GM23338 (cell line): ENCODE measurements at regions not wholly inside any gene's neighbourhood (a gene's known extent, or its start where the extent isn't known, plus 50 kb on each side); places are given as distances from the start of the nearest gene placed in this dataset.

ENCODE experiments used
- ATAC-seq: fragments of 200-7000 bp; cut with Tn5 transposase; 3 replicates; pipeline ENCODE4 v1.9.1; 2020
- DNase-seq: peaks from one replicate; pipeline ENCODE4 v3.0.0-alpha.2; 2015; ENCODE audit warnings: low spot score
- H2AFZ ChIP-seq: fragments of 200-600 bp; sonication (generic); 2 replicates; pipeline ENCODE4 v1.8.0; 2016; ENCODE audit warnings: antibody characterized with exemption, mild to moderate bottlenecking, moderate library complexity
- H3F3A ChIP-seq: fragments of 200-600 bp; sonication (generic); replicated peaks from 2 replicates; pipeline ENCODE4 v1.8.0; 2017; ENCODE audit warnings: antibody characterized with exemption, mixed run types, low read depth
- H3K27ac ChIP-seq: fragments of 200-600 bp; sonication (generic); 2 replicates; pipeline ENCODE4 v1.6.1; 2016; ENCODE audit warnings: low read depth
- H3K27me3 ChIP-seq: fragments of 200-600 bp; sonication (generic); 2 replicates; pipeline ENCODE4 v1.8.0; 2016; ENCODE audit warnings: mild to moderate bottlenecking, mixed run types, moderate library complexity; ENCODE audit not compliant: insufficient read depth
- H3K36me3 ChIP-seq: fragments of 200-600 bp; sonication (generic); 2 replicates; pipeline ENCODE4 v1.8.0; 2016; ENCODE audit warnings: mild to moderate bottlenecking; ENCODE audit not compliant: insufficient read depth
- H3K4me1 ChIP-seq: fragments of 200-600 bp; sonication (generic); 2 replicates; pipeline ENCODE4 v1.8.0; 2016; ENCODE audit warnings: mild to moderate bottlenecking, moderate library complexity; ENCODE audit not compliant: insufficient read depth
- H3K4me2 ChIP-seq: fragments of 200-600 bp; sonication (generic); 2 replicates; pipeline ENCODE4 v1.7.1; 2017; ENCODE audit warnings: mixed run types
- H3K4me3 ChIP-seq: fragments of 200-600 bp; sonication (generic); 2 replicates; pipeline ENCODE4 v1.6.1; 2016; ENCODE audit warnings: mixed run types
- H3K79me2 ChIP-seq: fragments of 200-600 bp; sonication (generic); replicated peaks from 2 replicates; pipeline ENCODE4 v1.8.0; 2017; ENCODE audit warnings: mild to moderate bottlenecking; ENCODE audit not compliant: insufficient read depth
- H3K9me2 ChIP-seq: fragments of 200-600 bp; sonication (generic); 2 replicates; pipeline ENCODE4 v1.8.0; 2017; ENCODE audit not compliant: insufficient read depth
- H4K20me1 ChIP-seq: fragments of 200-600 bp; sonication (generic); replicated peaks from 2 replicates; pipeline ENCODE4 v1.8.0; 2017; ENCODE audit warnings: mild to moderate bottlenecking; ENCODE audit not compliant: insufficient read depth
- H3K27ac Mint-ChIP-seq: 2 replicates; pipeline ENCODE4 v1.8.0; 2020; ENCODE audit warnings: inconsistent platforms, mild to moderate bottlenecking, moderate library complexity, mixed read lengths
- H3K27me3 Mint-ChIP-seq: 3 replicates; pipeline ENCODE4 v1.8.0; 2022; ENCODE audit warnings: low read depth, mild to moderate bottlenecking, moderate library complexity, mixed read lengths, inconsistent platforms; ENCODE audit not compliant: insufficient read depth, poor library complexity
- H3K36me3 Mint-ChIP-seq: 3 replicates; pipeline ENCODE4 v1.8.0; 2021; ENCODE audit warnings: low read depth, mild to moderate bottlenecking, inconsistent platforms, moderate library complexity, mixed read lengths
- H3K4me1 Mint-ChIP-seq: 3 replicates; pipeline ENCODE4 v1.8.0; 2020; ENCODE audit warnings: mild to moderate bottlenecking, inconsistent platforms, mixed read lengths
- H3K4me3 Mint-ChIP-seq: 3 replicates; pipeline ENCODE4 v1.8.0; 2021; ENCODE audit warnings: moderate library complexity, mild to moderate bottlenecking, inconsistent platforms, mixed read lengths
- H3K9me3 Mint-ChIP-seq: 3 replicates; pipeline ENCODE4 v1.8.0; 2020; ENCODE audit warnings: moderate library complexity, mild to moderate bottlenecking, inconsistent platforms, mixed read lengths
- CREB1 ChIP-seq: fragments of 250-450 bp; sonication (Bioruptor Pico); IDR thresholded peaks from 2 replicates; pipeline ENCODE4 v1.5.0; 2020; ENCODE audit warnings: low read depth, mild to moderate bottlenecking, moderate library complexity
- CTCF ChIP-seq, 2 experiments: fragments of 200-600 bp in 1 of 2; sonication (generic) in 1 of 2; conservative IDR thresholded peaks; 2 replicates each; pipeline versions ENCODE4 v1.5.1 to v1.6.1; 2016 to 2017; ENCODE audit warnings: antibody characterized with exemption in 2 of 2, low read depth in 2 of 2, mild to moderate bottlenecking in 2 of 2, moderate library complexity in 1 of 2
- ETS1 ChIP-seq: IDR thresholded peaks from 2 replicates; pipeline ENCODE4 v1.6.1; 2016; ENCODE audit warnings: antibody characterized with exemption
- EZH2phosphoT487 ChIP-seq: fragments of 200-600 bp; sonication (generic); IDR thresholded peaks from one replicate; pipeline ENCODE4 v1.8.1; 2018; ENCODE audit warnings: antibody characterized with exemption; ENCODE audit not compliant: unreplicated experiment
- JUNB ChIP-seq: IDR thresholded peaks from one replicate; pipeline ENCODE4 v1.6.1; 2016; ENCODE audit warnings: antibody characterized with exemption; ENCODE audit not compliant: unreplicated experiment
- NANOG ChIP-seq: IDR thresholded peaks from 2 replicates; pipeline ENCODE4 v1.6.1; 2016; ENCODE audit warnings: antibody characterized with exemption, borderline replicate concordance
- POLR2AphosphoS5 ChIP-seq: IDR thresholded peaks from 2 replicates; pipeline ENCODE4 v1.6.1; 2016; ENCODE audit warnings: antibody characterized with exemption, low read depth
- REST ChIP-seq: IDR thresholded peaks from one replicate; pipeline ENCODE4 v1.6.1; 2018; ENCODE audit warnings: antibody characterized with exemption; ENCODE audit not compliant: unreplicated experiment
- STAT1 ChIP-seq: IDR thresholded peaks from one replicate; pipeline ENCODE4 v1.6.1; 2016; ENCODE audit warnings: antibody characterized with exemption; ENCODE audit not compliant: unreplicated experiment
- ZNF114 ChIP-seq: fragments of 250-450 bp; sonication (Bioruptor Pico); IDR thresholded peaks from 2 replicates; pipeline ENCODE4 v1.5.0; 2020; ENCODE audit warnings: mild to moderate bottlenecking, moderate library complexity

- TF ChIP-seq POLR2AphosphoS5 = no peak
Measured at GRCh38 chr2:221235941-221236340, 336.2 kb downstream of the EPHA4 start (continued).

- Histone ChIP-seq H3K36me3 (no peaks in the 10 kb centered on the region), H3K9me2 (no peaks in the 10 kb centered on the region), H3K79me2 (no peaks in the 10 kb centered on the region), H2AFZ (0 out of 2 replicates have a peak overlapping the region, but pooled peaks have one; percentile 4), H3F3A (no peaks in the 10 kb centered on the region), H3K4me2 (no peak overlapping the region), H3K4me3 (no peak overlapping the region), H3K27me3 (no peaks in the 10 kb centered on the region), H3K4me1 (no peaks in the 10 kb centered on the region; the same call in 1 of the 2 replicates), H3K27ac (no peak overlapping the region), H4K20me1 (no peaks in the 10 kb centered on the region)
- Mint-ChIP-seq H3K36me3 (no peaks in the 10 kb centered on the region), H3K4me1 (peaks cover 8% of the 10 kb centered on the region; the same call in 2 of the 3 replicates), H3K27ac (no peak overlapping the region), H3K4me3 (no peak overlapping the region), H3K27me3 (peaks cover 4% of the 10 kb centered on the region), H3K9me3 (no peaks in the 10 kb centered on the region)
- ATAC-seq (no peak), DNase-seq (no peak)
- no peak for TF ChIP-seq ZNF114 (CRISPR knock-in tag)
- TF ChIP-seq NANOG = no peak
- TF ChIP-seq STAT1 = no peak
- TF ChIP-seq REST = no peak
- no peak for TF ChIP-seq EZH2phosphoT487
- TF ChIP-seq CREB1 (CRISPR knock-in tag) = no peak
- TF ChIP-seq POLR2AphosphoS5 = no peak
- TF ChIP-seq ETS1 = no peak
Measured at GRCh38 chr2:221241072-221241471, 331.0 kb downstream of the EPHA4 start.

- H3K27ac Mint-ChIP-seq = no peak overlapping the region
- no peak for DNase-seq
- no peaks in the 10 kb centered on the region; the same call in 2 of the 3 replicates for H3K9me3 Mint-ChIP-seq
- no peak overlapping the region for H3K4me3 ChIP-seq
- H4K20me1 ChIP-seq = no peaks in the 10 kb centered on the region
- no peak for ATAC-seq
- H3K79me2 ChIP-seq = no peaks in the 10 kb centered on the region
- H3K4me1 ChIP-seq = no peaks in the 10 kb centered on the region; the same call in 1 of the 2 replicates
- H3K27me3 Mint-ChIP-seq = peaks cover 4% of the 10 kb centered on the region
- no peaks in the 10 kb centered on the region for H3K27me3 ChIP-seq
- H2AFZ ChIP-seq = no peak overlapping the region
- no peak overlapping the region for H3K4me2 ChIP-seq
- no peaks in the 10 kb centered on the region for H3F3A ChIP-seq
- peaks cover 8% of the 10 kb centered on the region; the same call in 2 of the 3 replicates for H3K4me1 Mint-ChIP-seq
- H3K4me3 Mint-ChIP-seq = no peak overlapping the region
- H3K36me3 Mint-ChIP-seq = no peaks in the 10 kb centered on the region; the same call in 2 of the 3 replicates
- H3K36me3 ChIP-seq = no peaks in the 10 kb centered on the region
- H3K9me2 ChIP-seq = no peaks in the 10 kb centered on the region
- no peak overlapping the region for H3K27ac ChIP-seq
- no peak for TF ChIP-seq CTCF (conservative IDR thresholded peaks at IDR 0.05; ENCODE audit: low read depth in 2 of 2)
- no peak for TF ChIP-seq NANOG
- TF ChIP-seq STAT1 = no peak
- no peak for TF ChIP-seq JUNB
- no peak for TF ChIP-seq POLR2AphosphoS5
- no peak for TF ChIP-seq REST
Measured at GRCh38 chr2:221243771-221244170, 328.3 kb downstream of the EPHA4 start.
